HepG2 (cell line): ENCODE measurements at regions not wholly inside any gene's neighbourhood (a gene's known extent, or its start where the extent isn't known, plus 50 kb on each side); places are given as distances from the start of the nearest gene placed in this dataset.
A peak's percentile ranks its signal among the peaks of the same experiment; 100 is the strongest.

Source experiments
- ARNT2 ChIP-seq: sonication (generic); formaldehyde crosslinking; IDR thresholded peaks from 2 replicates; pipeline ENCODE4 v1.8.0; 2022; ENCODE audit warnings: mild to moderate bottlenecking, low read depth, missing genetic modification reagents, moderate library complexity
- ATF2 ChIP-seq: sonication (generic); formaldehyde crosslinking; IDR thresholded peaks from 2 replicates; pipeline ENCODE4 v1.4.0; 2020; ENCODE audit warnings: missing genetic modification reagents
- BORCS8-MEF2B ChIP-seq: sonication (generic); formaldehyde crosslinking; IDR thresholded peaks from 2 replicates; pipeline ENCODE4 v1.8.0; 2022; ENCODE audit warnings: mild to moderate bottlenecking, missing genetic modification reagents
- EED ChIP-seq: sonication (generic); formaldehyde crosslinking; IDR thresholded peaks from 2 replicates; pipeline ENCODE4 v1.5.0; 2020; ENCODE audit warnings: mild to moderate bottlenecking, missing genetic modification reagents
- FOSL1 ChIP-seq: sonication (generic); formaldehyde crosslinking; IDR thresholded peaks from 2 replicates; pipeline ENCODE4 v1.9.0; 2021; ENCODE audit warnings: missing genetic modification reagents, borderline replicate concordance
- FOXP1 ChIP-seq, 2 experiments: fragments of 450-650 bp in 1 of 2; IDR thresholded peaks; 2 replicates each; pipeline ENCODE4 v1.6.1; 2017 to 2018; ENCODE audit warnings: antibody characterized with exemption in 1 of 2
- KAT7 ChIP-seq: IDR thresholded peaks from 2 replicates; pipeline ENCODE4 v1.6.1; 2018; ENCODE audit warnings: borderline replicate concordance, missing compliant biosample characterization
- MIXL1 ChIP-seq: IDR thresholded peaks from 2 replicates; pipeline ENCODE4 v1.6.1; 2016
- MXD4 ChIP-seq: IDR thresholded peaks from 2 replicates; pipeline ENCODE4 v1.6.1; 2016; ENCODE audit warnings: mild to moderate bottlenecking, missing biosample characterization, missing genetic modification reagents
- PITX1 ChIP-seq: sonication (generic); formaldehyde crosslinking; IDR thresholded peaks from 2 replicates; pipeline ENCODE4 v1.5.1; 2020; ENCODE audit warnings: mild to moderate bottlenecking, missing genetic modification reagents
- SALL1 ChIP-seq: sonication (generic); formaldehyde crosslinking; IDR thresholded peaks from 2 replicates; pipeline ENCODE4 v1.8.0; 2022; ENCODE audit warnings: mild to moderate bottlenecking, missing genetic modification reagents
- U2AF2 ChIP-seq: fragments of 200-400 bp; formaldehyde crosslinking; IDR thresholded peaks from 2 replicates; pipeline ENCODE4 v1.6.1; 2017; ENCODE audit warnings: low read depth, mild to moderate bottlenecking, low read length
- ZMAT5 ChIP-seq: sonication (generic); formaldehyde crosslinking; IDR thresholded peaks from 2 replicates; pipeline ENCODE4 v1.5.0; 2020; ENCODE audit warnings: mild to moderate bottlenecking, low read depth, missing genetic modification reagents, borderline replicate concordance
- ZNF136 ChIP-seq: sonication (generic); formaldehyde crosslinking; IDR thresholded peaks from 2 replicates; pipeline ENCODE4 v1.8.1; 2022; ENCODE audit warnings: low read depth, mild to moderate bottlenecking, moderate library complexity, missing genetic modification reagents
- ZNF552 ChIP-seq: sonication (generic); formaldehyde crosslinking; IDR thresholded peaks from 2 replicates; pipeline ENCODE4 v1.9.0; 2022; ENCODE audit warnings: missing genetic modification reagents, mild to moderate bottlenecking, borderline replicate concordance
- ZNF775 ChIP-seq: sonication (generic); formaldehyde crosslinking; IDR thresholded peaks from 2 replicates; pipeline ENCODE4 v1.4.0; 2020; ENCODE audit warnings: missing genetic modification reagents, mild to moderate bottlenecking, moderate library complexity, borderline replicate concordance
- ZSCAN5A ChIP-seq: sonication (generic); formaldehyde crosslinking; IDR thresholded peaks from 2 replicates; pipeline ENCODE4 v1.8.0; 2022; ENCODE audit warnings: mild to moderate bottlenecking, missing genetic modification reagents, borderline replicate concordance
- TF ChIP-seq, protein P1 (sequence below): sonication (generic); formaldehyde crosslinking; conservative IDR thresholded peaks from 2 replicates; pipeline ENCODE4 v1.5.0; 2020; ENCODE audit warnings: missing genetic modification reagents
- TF ChIP-seq, protein P2 (sequence below): IDR thresholded peaks from 2 replicates; pipeline ENCODE4 v1.6.1; 2012; ENCODE audit warnings: low read depth, low read length, improper control_type of control experiment
- TF ChIP-seq, protein P3 (sequence below): sonication (generic); formaldehyde crosslinking; IDR thresholded peaks from 2 replicates; pipeline ENCODE4 v1.5.0; 2020; ENCODE audit warnings: mild to moderate bottlenecking, missing genetic modification reagents, moderate library complexity

DNA sequence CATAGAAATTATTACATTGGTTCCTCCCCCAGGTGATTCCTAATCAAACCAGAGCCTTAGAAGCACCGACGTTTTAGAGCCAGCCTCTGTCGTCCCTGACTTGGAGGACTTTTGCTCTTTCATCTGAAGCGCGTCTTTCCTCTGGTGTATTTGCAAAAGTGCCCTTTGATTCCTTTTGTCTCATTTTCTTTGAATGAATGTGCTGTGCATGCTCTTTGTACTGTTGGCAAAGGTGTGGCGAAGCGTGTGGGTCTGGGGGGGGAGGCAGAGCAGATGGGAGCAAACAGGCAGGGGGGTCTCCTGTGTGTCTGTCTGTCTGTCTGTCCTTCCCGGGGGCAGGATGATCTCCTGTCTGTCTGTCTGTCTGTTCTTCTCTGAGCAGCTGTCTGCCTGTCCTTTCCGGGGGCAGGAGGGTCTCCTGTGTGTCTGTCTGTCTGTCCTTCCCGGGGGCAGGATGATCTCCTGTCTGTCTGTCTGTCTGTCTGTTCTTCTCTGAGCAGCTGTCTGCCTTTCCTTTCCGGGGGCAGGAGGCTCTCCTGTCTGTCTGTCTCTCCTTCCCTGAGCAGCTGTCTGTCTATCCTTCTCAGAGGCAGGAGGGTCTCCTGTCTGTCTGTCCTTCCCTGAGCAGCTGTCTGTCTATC, 205.5 kb upstream of the MYT1L start (continued):
- TF ChIP-seq, protein P1, sequence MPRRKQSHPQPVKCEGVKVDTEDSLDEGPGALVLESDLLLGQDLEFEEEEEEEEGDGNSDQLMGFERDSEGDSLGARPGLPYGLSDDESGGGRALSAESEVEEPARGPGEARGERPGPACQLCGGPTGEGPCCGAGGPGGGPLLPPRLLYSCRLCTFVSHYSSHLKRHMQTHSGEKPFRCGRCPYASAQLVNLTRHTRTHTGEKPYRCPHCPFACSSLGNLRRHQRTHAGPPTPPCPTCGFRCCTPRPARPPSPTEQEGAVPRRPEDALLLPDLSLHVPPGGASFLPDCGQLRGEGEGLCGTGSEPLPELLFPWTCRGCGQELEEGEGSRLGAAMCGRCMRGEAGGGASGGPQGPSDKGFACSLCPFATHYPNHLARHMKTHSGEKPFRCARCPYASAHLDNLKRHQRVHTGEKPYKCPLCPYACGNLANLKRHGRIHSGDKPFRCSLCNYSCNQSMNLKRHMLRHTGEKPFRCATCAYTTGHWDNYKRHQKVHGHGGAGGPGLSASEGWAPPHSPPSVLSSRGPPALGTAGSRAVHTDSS (CRISPR knock-in tag): no peak
- TF ChIP-seq EED (CRISPR knock-in tag): no peak
- TF ChIP-seq ATF2: no peak
- TF ChIP-seq ZMAT5 (CRISPR knock-in tag): no peak
- TF ChIP-seq U2AF2: no peak
- TF ChIP-seq PITX1 (CRISPR knock-in tag): peak; percentile 48; the same call in 1 of the 2 replicates
- peak; percentile 81; the same call in 1 of the 2 replicates for TF ChIP-seq SALL1
- TF ChIP-seq KAT7: no peak
- no peak for TF ChIP-seq ZNF136 (CRISPR knock-in tag)
- no peak for TF ChIP-seq FOXP1 (IDR thresholded peaks at IDR 0.05)
- peak; percentile 30; the same call in 1 of the 2 replicates for TF ChIP-seq FOXP1 (CRISPR knock-in tag; IDR thresholded peaks at IDR 0.05)
- TF ChIP-seq MXD4 (CRISPR knock-in tag): no peak
- TF ChIP-seq BORCS8-MEF2B (CRISPR knock-in tag): 0 out of 2 replicates have a peak, but pooled peaks have one; percentile 37
- no peak for TF ChIP-seq MIXL1 (CRISPR knock-in tag)
- TF ChIP-seq, protein P2, sequence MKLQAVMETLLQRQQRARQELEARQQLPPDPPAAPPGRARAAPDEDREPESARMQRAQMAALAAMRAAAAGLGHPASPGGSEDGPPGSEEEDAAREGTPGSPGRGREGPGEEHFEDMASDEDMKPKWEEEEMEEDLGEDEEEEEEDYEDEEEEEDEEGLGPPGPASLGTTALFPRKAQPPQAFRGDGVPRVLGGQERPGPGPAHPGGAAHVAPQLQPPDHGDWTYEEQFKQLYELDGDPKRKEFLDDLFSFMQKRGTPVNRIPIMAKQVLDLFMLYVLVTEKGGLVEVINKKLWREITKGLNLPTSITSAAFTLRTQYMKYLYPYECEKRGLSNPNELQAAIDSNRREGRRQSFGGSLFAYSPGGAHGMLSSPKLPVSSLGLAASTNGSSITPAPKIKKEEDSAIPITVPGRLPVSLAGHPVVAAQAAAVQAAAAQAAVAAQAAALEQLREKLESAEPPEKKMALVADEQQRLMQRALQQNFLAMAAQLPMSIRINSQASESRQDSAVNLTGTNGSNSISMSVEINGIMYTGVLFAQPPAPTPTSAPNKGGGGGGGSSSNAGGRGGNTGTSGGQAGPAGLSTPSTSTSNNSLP: peak; percentile 16; the same call in 1 of the 2 replicates
- TF ChIP-seq, protein P3, sequence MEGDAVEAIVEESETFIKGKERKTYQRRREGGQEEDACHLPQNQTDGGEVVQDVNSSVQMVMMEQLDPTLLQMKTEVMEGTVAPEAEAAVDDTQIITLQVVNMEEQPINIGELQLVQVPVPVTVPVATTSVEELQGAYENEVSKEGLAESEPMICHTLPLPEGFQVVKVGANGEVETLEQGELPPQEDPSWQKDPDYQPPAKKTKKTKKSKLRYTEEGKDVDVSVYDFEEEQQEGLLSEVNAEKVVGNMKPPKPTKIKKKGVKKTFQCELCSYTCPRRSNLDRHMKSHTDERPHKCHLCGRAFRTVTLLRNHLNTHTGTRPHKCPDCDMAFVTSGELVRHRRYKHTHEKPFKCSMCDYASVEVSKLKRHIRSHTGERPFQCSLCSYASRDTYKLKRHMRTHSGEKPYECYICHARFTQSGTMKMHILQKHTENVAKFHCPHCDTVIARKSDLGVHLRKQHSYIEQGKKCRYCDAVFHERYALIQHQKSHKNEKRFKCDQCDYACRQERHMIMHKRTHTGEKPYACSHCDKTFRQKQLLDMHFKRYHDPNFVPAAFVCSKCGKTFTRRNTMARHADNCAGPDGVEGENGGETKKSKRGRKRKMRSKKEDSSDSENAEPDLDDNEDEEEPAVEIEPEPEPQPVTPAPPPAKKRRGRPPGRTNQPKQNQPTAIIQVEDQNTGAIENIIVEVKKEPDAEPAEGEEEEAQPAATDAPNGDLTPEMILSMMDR: no peak
- no peak for TF ChIP-seq ARNT2
- TF ChIP-seq FOSL1: no peak
- no peak for TF ChIP-seq ZNF775
- no peak for TF ChIP-seq ZNF552 (CRISPR knock-in tag)
- no peak for TF ChIP-seq ZSCAN5A (CRISPR knock-in tag)
